ENCODE measurements at regions not wholly inside any gene's neighbourhood (a gene's known extent, or its start where the extent isn't known, plus 50 kb on each side); places are given as distances from the start of the nearest gene placed in this dataset.

- H3K4me3 ChIP-seq (ENCODE audit: low read depth, low read length) = no peak overlapping the region
- ChIA-PET POLR2A (no interaction called here), CTCF (no interaction called here)
- no peaks in the 10 kb centered on the region for H3K4me1 ChIP-seq (ENCODE audit: control insufficient read depth, insufficient read depth, low read length)
- no peak for TF ChIP-seq ZNF645 (tag by site-specific recombination; IDR thresholded peaks at IDR 0.05)
- no peak for TF ChIP-seq ZXDB (tag by site-specific recombination; IDR thresholded peaks at IDR 0.05)
- TF ChIP-seq ZNF214 (tag by site-specific recombination; IDR thresholded peaks at IDR 0.05; ENCODE audit: borderline replicate concordance) = no peak
- no peak for TF ChIP-seq BCL11B (tag by site-specific recombination; IDR thresholded peaks at IDR 0.05; ENCODE audit: low read depth)
- TF ChIP-seq ZNF561 (tag by site-specific recombination; IDR thresholded peaks at IDR 0.05; ENCODE audit: borderline replicate concordance) = no peak
- TF ChIP-seq PRDM4 (tag by site-specific recombination; IDR thresholded peaks at IDR 0.05) = no peak
- no peaks in the 10 kb centered on the region for H3K36me3 ChIP-seq (ENCODE audit: control insufficient read depth in 2 of 2, insufficient read depth in 1 of 2, low read length in 2 of 2)
- H3K27ac ChIP-seq (ENCODE audit: extremely low read depth, low read depth, low read length) = no peak overlapping the region
- no peaks in the 10 kb centered on the region for H3K9me3 ChIP-seq (ENCODE audit: control insufficient read depth, insufficient read depth, low read depth, low read length)
These were observed 299.8 kb upstream of the SLC30A5 start for GRCh38 chr5:68793993-68794392.

GRCh38 chr5:68795190-68795589, 298.6 kb upstream of the SLC30A5 start:
- H3K4me3 ChIP-seq (ENCODE audit: low read depth, low read length) = no peak overlapping the region
- TF ChIP-seq ZNF776 (tag by site-specific recombination; IDR thresholded peaks at IDR 0.05; ENCODE audit: borderline replicate concordance) (no peak), MEIS1 (CRISPR knock-in tag; IDR thresholded peaks at IDR 0.05; ENCODE audit: borderline replicate concordance) (no peak), ZNF529 (tag by site-specific recombination; IDR thresholded peaks at IDR 0.05; ENCODE audit: insufficient replicate concordance) (no peak), ZNF701 (tag by site-specific recombination; IDR thresholded peaks at IDR 0.05) (no peak), ZBTB26 (tag by site-specific recombination; optimal IDR thresholded peaks at IDR 0.05) (no peak), ZFP37 (tag by site-specific recombination; IDR thresholded peaks at IDR 0.05) (no peak), ZNF639 (tag by site-specific recombination; IDR thresholded peaks at IDR 0.05) (no peak), ZNF510 (tag by site-specific recombination; IDR thresholded peaks at IDR 0.05; ENCODE audit: insufficient replicate concordance) (no peak)
- no peaks in the 10 kb centered on the region for H3K9me3 ChIP-seq (ENCODE audit: control insufficient read depth, insufficient read depth, low read depth, low read length)
- no peaks in the 10 kb centered on the region for H3K36me3 ChIP-seq (ENCODE audit: control insufficient read depth in 2 of 2, insufficient read depth in 1 of 2, low read length in 2 of 2)
- H3K27ac ChIP-seq (ENCODE audit: extremely low read depth, low read depth, low read length) = no peak overlapping the region
- POLR2A ChIA-PET = no interaction called here
- no peaks in the 10 kb centered on the region for H3K4me1 ChIP-seq (ENCODE audit: control insufficient read depth, insufficient read depth, low read length)
- CTCF ChIA-PET = interaction anchor here (1.1 kb wide), 1 partner anchor 12 kb away, joined by 3 read pairs; no protein-coding TSS in a partner anchor
